ENCODE measurements at regions not wholly inside any gene's neighbourhood (a gene's known extent, or its start where the extent isn't known, plus 50 kb on each side); places are given as distances from the start of the nearest gene placed in this dataset.
"Not testable (repeated sequence)": the region's sequence is repeated elsewhere in the genome, so short reads cannot be mapped to it uniquely, and the experiment has no call there.

- 68 to 92% (median 82%) methylated on average over 5 of the region's 5 CpGs for WGBS, 5 donors
- no peaks in the 10 kb centered on the region for H3K36me3 ChIP-seq
- H3K27me3 ChIP-seq = no peaks in the 10 kb centered on the region
- no peak for TF ChIP-seq EP300 (IDR thresholded peaks at IDR 0.05)
- no peak for TF ChIP-seq POLR2A (IDR thresholded peaks at IDR 0.05)
- no peak for TF ChIP-seq POLR2AphosphoS5 (IDR thresholded peaks at IDR 0.05)
- no peak for TF ChIP-seq CTCF (IDR thresholded peaks at IDR 0.05)
- no peak overlapping the region for H3K4me3 ChIP-seq
- H3K27ac ChIP-seq = no peak overlapping the region
- intact Hi-C loops (cut with DNase I; ENCODE audit: low total_unique reads) = no loop called here
- no peaks in the 10 kb centered on the region for H3K4me1 ChIP-seq
- no peaks in the 10 kb centered on the region for H3K9me3 ChIP-seq
- DNase-seq = no peak
These were observed 290.0 kb upstream of the PIK3R1 start for GRCh38 chr5:67925511-67925910.

GRCh38 chr5:67921004-67921601, 294.5 kb upstream of the PIK3R1 start:
- intact Hi-C loops (cut with DNase I; ENCODE audit: low total_unique reads) = no loop called here
- no peaks in the 10 kb centered on the region for H3K4me1 ChIP-seq
- no peaks in the 10 kb centered on the region for H3K27me3 ChIP-seq
- 33 to 64% (median 54%) methylated on average over 8 of the region's 8 CpGs for WGBS, 5 donors
- DNase-seq = peak in 1 of 2 donors; percentile 29
- TF ChIP-seq EP300 (IDR thresholded peaks at IDR 0.05) (no peak), POLR2AphosphoS5 (IDR thresholded peaks at IDR 0.05) (no peak), POLR2A (IDR thresholded peaks at IDR 0.05) (no peak), CTCF (IDR thresholded peaks at IDR 0.05) (no peak)
- H3K36me3 ChIP-seq = no peaks in the 10 kb centered on the region
- peaks cover 0 to 5% (median 2%) of the 10 kb centered on the region in 4 donors for H3K9me3 ChIP-seq
- no peak overlapping the region for H3K27ac ChIP-seq
- no peak overlapping the region for H3K4me3 ChIP-seq

GRCh38 chr5:67919532-67919931, 296.0 kb upstream of the PIK3R1 start:
- intact Hi-C loops (cut with DNase I; ENCODE audit: low total_unique reads); H3K36me3 ChIP-seq; H3K4me1 ChIP-seq; DNase-seq; H3K9me3 ChIP-seq; H3K27me3 ChIP-seq; H3K27ac ChIP-seq; H3K4me3 ChIP-seq: not testable (repeated sequence)

- no peak overlapping the region for H3K4me3 ChIP-seq
- intact Hi-C loops (cut with DNase I; ENCODE audit: low total_unique reads) = no loop called here
- DNase-seq = no peak
- peaks cover 0 to 13% (median 9%) of the 10 kb centered on the region in 4 donors for H3K4me1 ChIP-seq
- H3K27ac ChIP-seq = no peak overlapping the region
- H3K9me3 ChIP-seq = peaks cover 0 to 5% (median 2%) of the 10 kb centered on the region in 4 donors
- no peak for TF ChIP-seq EP300 (IDR thresholded peaks at IDR 0.05)
- TF ChIP-seq POLR2AphosphoS5 (IDR thresholded peaks at IDR 0.05) = no peak
- TF ChIP-seq POLR2A (IDR thresholded peaks at IDR 0.05) = no peak
- TF ChIP-seq CTCF (IDR thresholded peaks at IDR 0.05) = no peak
- 90 to 94% (median 92%) methylated on average over 4 of the region's 4 CpGs for whole genome bisulfite sequencing, 5 donors
- H3K36me3 ChIP-seq = no peaks in the 10 kb centered on the region
- H3K27me3 ChIP-seq = no peaks in the 10 kb centered on the region
These were observed 298.0 kb upstream of the PIK3R1 start for GRCh38 chr5:67917561-67917960.

- 30 to 52% (median 31%) methylated on average over 4 of the region's 4 CpGs for WGBS, 5 donors
- DNase-seq = peak; percentile 26 to 31
- intact Hi-C loops (cut with DNase I; ENCODE audit: low total_unique reads) = no loop called here
- H3K9me3 ChIP-seq = no peaks in the 10 kb centered on the region
- no peaks in the 10 kb centered on the region for H3K27me3 ChIP-seq
- no peaks in the 10 kb centered on the region for H3K36me3 ChIP-seq
- H3K27ac ChIP-seq = peak overlapping the region in 1 of 5 donors; percentile 38
- H3K4me3 ChIP-seq = no peak overlapping the region
- TF ChIP-seq CTCF (IDR thresholded peaks at IDR 0.05) = no peak
- TF ChIP-seq POLR2AphosphoS5 (IDR thresholded peaks at IDR 0.05) = no peak
- H3K4me1 ChIP-seq = peaks cover 13 to 36% (median 27%) of the 10 kb centered on the region in 4 donors
These were observed 305.0 kb upstream of the PIK3R1 start for GRCh38 chr5:67910546-67910945.

All from stomach (tissue), 8 donors.